GM21529 (cell line): ENCODE measurements at regions not wholly inside any gene's neighbourhood (a gene's known extent, or its start where the extent isn't known, plus 50 kb on each side); places are given as distances from the start of the nearest gene placed in this dataset.

Experiments
- ATAC-seq: cut with Tn5 transposase; IDR thresholded peaks from one replicate; pipeline ENCODE4 v1.9.1; 2021; ENCODE audit not compliant: unreplicated experiment

DNA sequence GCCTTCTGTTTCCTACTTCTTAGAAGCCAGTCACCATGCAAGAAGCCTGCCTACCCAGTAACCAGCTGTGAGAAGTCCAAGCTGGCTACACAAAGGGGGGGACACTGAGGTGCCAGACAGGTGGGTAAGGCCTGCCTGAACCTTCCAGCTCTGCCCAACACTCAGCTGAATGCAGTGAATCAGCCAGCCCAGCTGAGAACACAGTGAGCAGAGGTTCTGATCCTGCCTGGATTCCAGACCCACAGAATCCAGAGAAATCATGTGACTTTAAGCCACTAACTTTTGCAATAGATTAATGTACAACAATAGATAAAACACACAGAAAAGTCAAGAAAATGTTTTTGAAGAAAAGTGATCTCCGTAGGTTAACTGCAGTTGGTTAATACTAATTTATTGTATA, 151.7 kb downstream of the EFNB2 start:
- ATAC-seq = no peak

DNA sequence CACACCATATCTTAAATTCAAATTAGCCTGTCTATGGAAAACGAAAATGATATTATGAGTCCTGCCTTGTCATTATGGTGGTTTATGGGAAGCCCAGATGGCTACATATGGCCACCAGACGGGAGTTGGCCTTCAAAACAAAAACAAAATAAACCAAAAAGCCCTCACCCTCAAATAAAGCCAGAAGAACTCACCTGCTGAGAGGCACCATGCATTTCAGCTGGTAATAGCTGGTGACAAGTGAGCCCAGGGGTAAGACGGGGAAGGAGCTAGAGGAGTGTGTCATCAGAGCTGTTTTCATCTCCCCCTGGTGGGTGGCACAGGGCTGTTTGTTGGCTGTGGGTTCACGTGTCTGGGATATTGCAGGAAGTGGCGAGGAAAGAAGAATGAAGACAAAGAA, 152.9 kb downstream of the EFNB2 start:
- ATAC-seq = no peak

GRCh38 chr13:106381091-106381490, 154.4 kb downstream of the EFNB2 start:
- ATAC-seq = no peak

- no peak for ATAC-seq
Measured at GRCh38 chr13:106377931-106378662, 157.4 kb downstream of the EFNB2 start.

DNA sequence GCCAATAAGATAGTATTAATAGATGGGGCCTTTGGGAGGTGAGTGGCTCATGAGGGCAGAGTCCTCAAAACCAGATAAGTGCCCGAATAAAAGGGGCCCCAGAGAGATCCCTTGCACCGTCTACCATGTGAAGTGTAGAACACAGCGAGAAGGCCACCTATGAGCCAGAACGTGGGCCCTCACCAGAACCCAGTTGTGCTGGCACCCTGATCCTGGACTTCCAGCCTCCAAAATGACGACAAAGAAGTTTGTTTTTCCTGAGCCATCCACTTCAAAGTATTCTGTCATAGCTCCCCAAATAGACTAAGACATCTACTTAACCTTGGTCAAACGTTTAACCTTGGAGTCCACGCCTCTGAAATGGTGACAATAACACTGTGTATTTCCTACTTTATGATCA, 158.1 kb downstream of the EFNB2 start:
- ATAC-seq = no peak

GRCh38 chr13:106376401-106377112, 158.9 kb downstream of the EFNB2 start:
- ATAC-seq = no peak

- no peak for ATAC-seq
Measured at GRCh38 chr13:106375085-106375484, 160.4 kb downstream of the EFNB2 start.

DNA sequence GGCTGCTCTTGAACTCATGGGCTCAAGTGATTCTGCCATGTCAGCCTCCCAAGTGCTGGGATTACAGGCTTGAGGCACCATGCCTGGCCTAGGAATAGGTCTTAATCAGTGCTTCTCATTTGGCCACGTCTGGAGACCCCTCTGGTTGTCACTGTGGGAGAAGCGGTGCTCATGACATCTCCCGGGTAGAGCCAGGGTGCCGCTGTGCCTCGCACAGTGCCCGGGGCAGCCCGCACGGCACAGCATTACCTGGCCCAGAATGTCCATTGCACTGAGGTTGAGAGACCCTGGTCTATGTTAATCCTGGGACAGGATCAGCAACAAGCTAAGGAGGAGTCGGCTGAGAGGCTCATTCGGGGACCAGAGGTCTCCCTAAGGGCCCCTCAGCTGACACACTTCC, 160.8 kb downstream of the EFNB2 start:
- no peak for ATAC-seq

DNA sequence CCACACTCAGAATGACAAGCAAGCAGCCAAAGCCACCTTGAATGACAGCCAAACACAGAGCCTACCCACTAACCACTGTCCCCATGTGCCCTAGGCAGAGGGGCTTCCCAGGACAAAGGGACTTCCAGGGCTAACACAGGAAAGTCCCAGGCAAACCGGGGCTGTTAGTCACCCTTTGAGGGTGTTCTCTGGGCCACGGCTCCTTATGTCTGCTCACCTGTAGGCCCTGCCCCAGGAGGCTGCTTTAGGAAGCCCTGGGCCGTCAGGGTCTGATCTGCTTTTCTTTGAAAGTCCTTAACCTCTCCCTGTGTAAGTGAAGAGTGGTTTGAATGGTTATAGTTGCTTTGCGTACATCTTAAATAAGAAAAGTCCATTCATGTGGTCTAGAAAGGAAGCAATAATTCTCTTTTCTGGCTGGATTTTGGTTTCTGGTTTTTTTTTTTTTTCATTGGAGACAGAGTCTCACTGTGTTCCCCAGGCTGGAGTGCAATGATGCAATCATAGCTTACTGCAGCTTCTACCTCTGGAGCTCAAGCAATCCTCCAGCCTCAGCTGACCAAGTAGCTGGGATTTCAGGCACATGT, 161.4 kb downstream of the EFNB2 start:
- peak; percentile 71 for ATAC-seq

- ATAC-seq = peak; percentile 66
Measured at GRCh38 chr13:106373304-106373988, 162.0 kb downstream of the EFNB2 start.

DNA sequence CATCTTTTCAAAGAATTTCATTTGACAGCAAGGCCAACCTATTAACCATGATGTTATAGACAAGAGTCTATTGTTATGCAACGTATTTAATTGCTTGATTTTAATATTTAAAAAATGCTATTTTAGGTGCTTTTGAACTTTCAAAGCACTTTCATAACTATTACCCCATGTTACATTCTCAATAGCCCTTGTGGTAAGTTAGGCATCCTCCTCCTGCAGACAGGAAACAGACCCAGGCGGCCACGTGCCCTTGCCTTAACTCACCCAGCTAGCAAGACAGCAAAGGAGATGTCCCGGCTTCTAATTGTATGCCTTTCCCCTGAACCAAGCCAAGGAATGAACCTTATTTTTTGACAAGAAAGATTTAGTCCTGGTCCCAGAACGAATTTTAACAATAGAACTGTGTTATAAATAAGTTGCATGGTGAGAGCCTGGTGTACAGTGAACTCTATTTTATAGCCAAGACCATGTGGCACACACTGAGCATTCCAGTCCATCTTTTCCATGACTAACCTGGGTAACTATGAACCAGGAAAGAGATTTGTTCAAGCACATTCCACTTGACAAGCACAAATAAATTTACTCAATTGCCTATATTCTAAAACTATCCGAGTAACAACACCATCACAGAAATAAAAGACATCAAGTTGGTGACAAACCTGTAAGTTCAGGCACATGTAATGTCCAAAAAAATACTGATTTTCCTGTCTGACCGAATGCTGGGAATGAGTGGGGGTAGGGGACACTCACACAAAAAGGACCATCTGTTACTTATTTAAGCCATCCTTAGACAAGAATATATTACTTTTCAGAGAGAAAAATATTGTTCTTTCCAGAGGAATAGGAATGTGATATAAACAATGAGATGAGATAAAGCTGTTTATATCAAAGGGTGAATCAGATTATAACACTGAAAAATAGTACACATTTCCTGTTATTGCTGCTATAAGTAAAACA, 163.0 kb downstream of the EFNB2 start:
- peak; percentile 34 for ATAC-seq

DNA sequence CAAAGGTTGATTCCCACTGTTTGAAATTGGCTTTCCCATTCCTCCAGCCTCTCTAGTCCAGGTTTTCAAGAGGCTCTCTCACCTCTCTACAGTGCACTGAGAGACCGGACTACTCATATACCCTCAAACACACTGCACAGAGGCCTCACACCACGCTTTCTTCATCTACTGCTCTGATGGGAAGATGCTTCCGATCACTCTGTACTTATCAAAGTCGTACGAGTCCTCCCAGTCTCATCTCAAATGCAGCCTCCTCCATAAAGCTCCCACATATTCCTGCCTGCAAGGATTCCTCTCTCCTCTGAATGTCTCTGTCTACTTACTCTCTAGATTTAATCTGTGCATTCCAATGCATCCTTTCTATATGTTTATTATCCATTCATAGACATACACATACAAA, 164.4 kb downstream of the EFNB2 start:
- no peak for ATAC-seq

DNA sequence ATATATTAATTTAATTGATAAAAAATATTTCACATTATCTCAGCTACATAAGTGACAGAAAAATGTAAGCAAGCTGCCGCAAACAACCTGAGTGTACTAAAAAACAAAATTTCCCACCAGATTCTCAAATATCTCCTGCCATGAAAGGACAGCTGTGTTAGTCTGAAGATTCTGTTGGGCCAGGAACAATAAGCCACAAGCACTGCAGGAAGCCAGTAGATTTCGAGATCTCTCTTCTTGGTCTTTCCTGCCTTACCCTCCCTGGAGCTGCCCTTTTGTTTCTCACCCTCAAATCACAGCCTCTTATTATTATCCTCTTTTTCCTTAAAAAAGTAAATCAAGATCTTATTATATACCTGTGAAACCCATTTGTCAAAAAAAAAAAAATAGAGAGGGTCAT, 165.6 kb downstream of the EFNB2 start:
- no peak for ATAC-seq

DNA sequence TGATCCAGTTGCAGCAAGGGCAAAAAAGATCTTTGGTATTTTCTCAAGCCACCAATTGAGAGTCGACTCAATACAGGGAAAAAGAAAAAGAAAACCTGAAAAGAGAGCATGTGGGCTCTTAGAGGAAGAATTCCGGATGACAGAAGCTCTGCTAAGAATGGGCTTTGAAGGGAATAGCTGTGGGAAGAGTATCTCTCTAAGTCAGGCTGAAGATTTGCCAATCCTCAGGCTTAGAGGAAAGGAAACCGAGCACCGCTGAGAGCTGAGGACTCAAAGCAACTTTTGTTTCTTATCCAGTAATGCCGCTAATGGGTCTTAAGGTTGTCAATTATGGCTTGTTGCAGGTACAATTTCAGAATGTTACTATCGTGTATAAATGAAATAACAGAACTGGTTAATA, 166.4 kb downstream of the EFNB2 start:
- ATAC-seq = no peak

DNA sequence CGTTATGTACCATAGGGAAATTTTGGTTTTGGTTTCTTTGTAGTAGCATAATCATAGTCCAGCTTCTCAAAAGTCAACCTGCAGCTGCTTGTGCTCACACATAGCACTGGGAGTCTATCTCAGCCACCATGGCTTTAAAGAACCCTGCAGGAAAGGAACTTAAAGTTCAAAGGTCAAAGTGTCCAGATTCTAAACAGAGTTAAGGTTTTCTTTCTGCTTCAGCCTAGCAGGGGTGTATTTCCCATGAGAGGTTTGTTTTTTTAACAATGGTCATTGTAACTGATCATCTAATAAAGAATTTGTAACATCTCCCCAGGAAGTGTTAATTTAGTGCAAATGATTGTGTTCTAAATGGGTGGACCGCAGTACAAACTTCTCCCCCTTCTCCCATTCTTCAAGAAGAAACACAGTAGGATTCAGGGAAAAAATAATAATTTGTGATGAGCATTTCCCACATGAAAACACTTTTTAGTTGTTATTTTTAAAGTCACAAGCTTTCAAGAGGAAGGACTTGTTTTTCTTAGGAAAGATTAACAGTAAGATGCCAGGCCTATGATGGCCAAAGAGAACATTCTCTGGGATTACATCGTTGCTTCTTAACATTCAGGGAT, 168.0 kb downstream of the EFNB2 start:
- peak; percentile 46 for ATAC-seq

DNA sequence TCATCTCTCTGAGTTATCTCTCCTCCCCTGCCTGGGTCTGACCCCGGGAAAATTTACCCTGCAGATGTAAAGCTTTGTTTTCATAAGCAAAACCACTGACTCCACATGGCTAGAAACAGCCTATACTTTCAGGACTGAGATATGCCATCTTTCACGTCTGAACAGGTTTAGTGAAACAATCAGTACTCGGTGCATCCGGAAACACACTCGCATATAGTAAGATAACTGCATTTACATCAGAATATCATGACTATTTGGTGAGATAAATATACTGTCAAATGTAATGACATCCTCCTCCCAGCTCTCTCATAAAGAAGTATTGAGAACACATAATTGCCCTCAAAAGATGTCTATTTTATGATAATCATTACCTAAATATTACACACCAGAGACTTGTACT, 172.8 kb downstream of the EFNB2 start:
- no peak for ATAC-seq

GRCh38 chr13:106361621-106362020, 173.8 kb downstream of the EFNB2 start:
- ATAC-seq = no peak

DNA sequence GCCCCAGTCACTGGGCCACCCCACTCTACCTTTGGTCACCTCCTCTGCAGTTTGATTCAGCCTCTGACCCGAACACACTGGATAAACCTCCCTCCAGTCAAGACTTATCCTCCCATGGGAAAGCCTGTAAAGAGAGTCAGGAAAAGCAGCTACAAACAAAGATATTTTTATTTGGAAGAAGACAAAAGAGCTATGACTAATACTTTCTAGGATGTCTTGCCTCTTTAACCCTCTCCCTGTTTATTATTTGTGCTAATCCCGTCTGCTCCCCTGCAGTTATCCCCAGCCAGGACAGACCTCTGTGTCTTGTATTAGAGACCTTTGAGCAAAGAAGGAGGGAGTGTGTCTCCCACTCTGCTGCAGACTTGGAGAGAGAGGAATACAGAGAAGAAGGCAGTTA, 178.3 kb downstream of the EFNB2 start:
- no peak for ATAC-seq

GRCh38 chr13:106355866-106356265, 179.6 kb downstream of the EFNB2 start:
- no peak for ATAC-seq

GRCh38 chr13:106354961-106355360, 180.5 kb downstream of the EFNB2 start:
- no peak for ATAC-seq
